Activated effector memory CD4-positive, alpha-beta T cell treated with anti-CD3 and anti-CD28 coated beads, Interleukin-2, amount 50 U/mL, for 16 hours (primary cell): ENCODE measurements at regions not wholly inside any gene's neighbourhood (a gene's known extent, or its start where the extent isn't known, plus 50 kb on each side); places are given as distances from the start of the nearest gene placed in this dataset.

Experiments used
- DNase-seq: peaks from one replicate; pipeline ENCODE4 v3.0.0-alpha.2; 2020

- no peak for DNase-seq
Observed at GRCh38 chr4:157444014-157444413, 223.5 kb downstream of the GRIA2 start.

- no peak for DNase-seq
Observed at GRCh38 chr4:157443537-157443936, 223.0 kb downstream of the GRIA2 start.

- DNase-seq = no peak
Observed at GRCh38 chr4:157425897-157426296, 205.4 kb downstream of the GRIA2 start.

DNA sequence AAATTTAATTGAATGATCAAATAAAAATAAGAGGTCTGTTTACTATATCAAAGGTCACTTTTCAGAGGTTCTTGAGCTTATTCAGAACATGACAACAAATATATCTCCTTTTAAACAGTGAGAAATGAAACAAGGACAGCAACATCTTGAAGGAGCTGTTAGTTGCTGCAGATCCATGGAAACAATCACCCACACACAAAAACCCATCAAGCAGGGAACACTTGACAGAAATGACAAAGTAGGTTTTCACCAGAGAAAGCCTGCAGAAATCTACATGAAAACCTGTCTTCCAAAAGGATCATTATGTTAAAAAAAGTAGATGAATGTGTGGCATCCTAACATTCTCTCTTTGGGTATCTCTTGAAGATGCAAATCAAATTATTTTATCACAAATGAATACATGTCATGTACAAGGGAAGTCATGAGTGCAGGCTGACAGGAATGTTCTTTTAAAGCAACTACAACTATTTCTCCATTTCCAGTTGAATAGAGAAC, 203.0 kb downstream of the GRIA2 start:
- no peak for DNase-seq

DNA sequence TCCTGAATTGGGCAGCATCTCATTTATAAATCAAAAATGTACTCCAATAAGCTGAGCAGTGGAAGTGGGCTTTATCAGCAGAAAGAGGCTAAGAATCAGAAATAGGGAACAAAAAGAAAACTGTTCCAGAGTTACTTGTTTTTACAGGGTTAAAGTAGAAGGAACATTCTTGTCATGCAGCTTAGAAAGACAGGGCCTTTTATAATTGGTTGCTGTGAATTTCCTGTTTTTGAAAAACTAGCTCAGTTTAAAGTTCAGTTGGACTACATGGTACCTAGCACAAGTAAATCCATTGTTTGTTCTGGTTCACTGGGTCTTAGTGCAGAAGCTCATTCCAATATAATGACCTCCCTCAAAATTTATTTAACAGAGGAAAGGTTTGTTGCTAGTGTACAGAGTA, 200.8 kb downstream of the GRIA2 start:
- no peak for DNase-seq
